ENCODE measurements at regions not wholly inside any gene's neighbourhood (a gene's known extent, or its start where the extent isn't known, plus 50 kb on each side); places are given as distances from the start of the nearest gene placed in this dataset.

DNA sequence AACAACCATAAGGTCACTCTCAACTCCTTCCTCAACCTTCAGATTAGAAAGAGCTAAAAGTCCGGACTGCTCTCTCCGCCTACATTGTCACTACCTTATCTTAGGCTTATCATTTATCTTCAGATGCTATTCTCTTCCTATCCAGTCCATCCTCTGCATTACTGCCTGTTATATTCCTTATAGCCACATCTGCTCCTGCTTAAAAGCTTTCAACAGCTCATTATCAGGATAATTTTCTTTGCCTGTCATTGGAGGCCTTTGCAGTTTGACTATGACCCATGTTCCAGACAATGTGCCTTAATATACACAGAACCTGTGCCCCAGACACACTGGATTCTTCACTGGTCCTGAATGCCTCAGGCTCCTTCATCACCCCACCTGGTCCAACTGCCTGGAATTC is 184.1 kb upstream of the SETMAR start:
- Histone ChIP-seq H3K27me3 (no peaks in the 10 kb centered on the region), H3K4me3 (no peak overlapping the region), H3K27ac (no peak overlapping the region), H3K36me3 (ENCODE audit: low read depth, missing control alignments) (no peaks in the 10 kb centered on the region), H3K4me1 (no peaks in the 10 kb centered on the region), H3K9me3 (no peaks in the 10 kb centered on the region)
- intact Hi-C loops (cut with DNase I; ENCODE audit: low total_unique reads), result no loop called here
- DNase-seq, result no peak
- TF ChIP-seq, protein P1, sequence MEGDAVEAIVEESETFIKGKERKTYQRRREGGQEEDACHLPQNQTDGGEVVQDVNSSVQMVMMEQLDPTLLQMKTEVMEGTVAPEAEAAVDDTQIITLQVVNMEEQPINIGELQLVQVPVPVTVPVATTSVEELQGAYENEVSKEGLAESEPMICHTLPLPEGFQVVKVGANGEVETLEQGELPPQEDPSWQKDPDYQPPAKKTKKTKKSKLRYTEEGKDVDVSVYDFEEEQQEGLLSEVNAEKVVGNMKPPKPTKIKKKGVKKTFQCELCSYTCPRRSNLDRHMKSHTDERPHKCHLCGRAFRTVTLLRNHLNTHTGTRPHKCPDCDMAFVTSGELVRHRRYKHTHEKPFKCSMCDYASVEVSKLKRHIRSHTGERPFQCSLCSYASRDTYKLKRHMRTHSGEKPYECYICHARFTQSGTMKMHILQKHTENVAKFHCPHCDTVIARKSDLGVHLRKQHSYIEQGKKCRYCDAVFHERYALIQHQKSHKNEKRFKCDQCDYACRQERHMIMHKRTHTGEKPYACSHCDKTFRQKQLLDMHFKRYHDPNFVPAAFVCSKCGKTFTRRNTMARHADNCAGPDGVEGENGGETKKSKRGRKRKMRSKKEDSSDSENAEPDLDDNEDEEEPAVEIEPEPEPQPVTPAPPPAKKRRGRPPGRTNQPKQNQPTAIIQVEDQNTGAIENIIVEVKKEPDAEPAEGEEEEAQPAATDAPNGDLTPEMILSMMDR (IDR thresholded peaks at IDR 0.05), result no peak
- no peak for TF ChIP-seq POLR2A (IDR thresholded peaks at IDR 0.05)
- 77 to 80% methylated on average over 2 of the region's 2 CpGs for WGBS, 2 donors

DNA sequence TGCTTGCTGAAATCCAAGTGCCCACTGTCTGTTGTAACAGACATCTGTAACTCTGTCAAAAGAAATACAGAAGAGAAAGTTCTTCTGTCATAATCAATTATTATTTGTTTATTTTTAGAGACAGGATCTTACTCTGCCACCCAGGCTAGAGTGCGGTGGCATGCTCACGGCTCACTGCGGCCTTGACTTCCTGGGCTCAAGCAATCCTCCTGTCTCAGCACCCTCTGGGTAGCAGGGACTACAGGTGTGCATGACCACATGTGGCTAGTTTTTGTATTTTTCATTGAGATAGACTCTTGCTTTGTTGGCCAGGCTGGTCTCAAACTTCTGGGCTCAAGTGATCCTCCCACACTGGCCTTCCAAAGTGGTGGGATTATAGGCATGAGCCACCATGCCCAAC is 177.6 kb upstream of the SETMAR start:
- Histone ChIP-seq H3K27ac (no peak overlapping the region), H3K27me3 (no peaks in the 10 kb centered on the region), H3K4me1 (no peaks in the 10 kb centered on the region), H3K36me3 (ENCODE audit: low read depth, missing control alignments) (no peaks in the 10 kb centered on the region), H3K4me3 (no peak overlapping the region), H3K9me3 (no peaks in the 10 kb centered on the region)
- no peak for DNase-seq
- 87 to 88% methylated on average over 3 of the region's 3 CpGs for WGBS, 2 donors
- no peak for TF ChIP-seq POLR2A (IDR thresholded peaks at IDR 0.05)
- TF ChIP-seq, protein P1 (IDR thresholded peaks at IDR 0.05), result no peak
- intact Hi-C loops (cut with DNase I; ENCODE audit: low total_unique reads), result no loop called here

DNA sequence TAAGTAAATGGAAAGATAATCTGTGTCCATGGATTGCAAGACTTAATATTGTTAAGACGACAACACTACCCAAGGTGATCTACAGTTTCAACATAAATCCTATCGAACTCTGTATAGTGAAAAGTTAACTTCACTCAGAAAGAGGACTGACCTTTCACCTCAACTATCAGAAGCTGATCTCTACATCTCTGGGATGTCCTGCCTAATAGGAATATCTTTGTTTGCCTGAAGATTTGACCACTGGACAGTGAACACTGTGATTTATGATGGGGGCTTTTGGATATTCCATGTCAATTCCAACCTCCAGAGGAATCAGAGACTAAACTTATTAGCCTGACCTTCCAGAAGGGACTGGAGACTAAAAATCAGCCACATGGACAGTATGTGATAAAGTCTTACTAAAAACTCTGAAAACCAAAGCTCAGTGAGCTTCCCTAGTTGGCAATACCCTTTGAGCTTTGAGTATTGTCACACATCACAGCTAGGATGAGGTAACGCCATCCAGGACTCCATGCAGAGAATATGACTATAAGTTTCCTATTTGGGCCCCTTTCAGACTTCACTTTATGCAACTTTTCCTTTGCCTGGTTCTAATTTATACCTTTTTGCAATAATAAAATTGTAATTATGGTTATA is 164.9 kb upstream of the SETMAR start:
- Histone ChIP-seq H3K27ac (no peak overlapping the region), H3K4me1 (no peaks in the 10 kb centered on the region), H3K9me3 (no peaks in the 10 kb centered on the region), H3K4me3 (no peak overlapping the region), H3K27me3 (no peaks in the 10 kb centered on the region), H3K36me3 (ENCODE audit: low read depth, missing control alignments) (no peaks in the 10 kb centered on the region)
- no peak for DNase-seq
- TF ChIP-seq, protein P1 (IDR thresholded peaks at IDR 0.05), result no peak
- TF ChIP-seq POLR2A (IDR thresholded peaks at IDR 0.05), result no peak
- intact Hi-C loops (cut with DNase I; ENCODE audit: low total_unique reads), result no loop called here
- 63 to 77% methylated on average over 3 of the region's 3 CpGs for WGBS, 2 donors

DNA sequence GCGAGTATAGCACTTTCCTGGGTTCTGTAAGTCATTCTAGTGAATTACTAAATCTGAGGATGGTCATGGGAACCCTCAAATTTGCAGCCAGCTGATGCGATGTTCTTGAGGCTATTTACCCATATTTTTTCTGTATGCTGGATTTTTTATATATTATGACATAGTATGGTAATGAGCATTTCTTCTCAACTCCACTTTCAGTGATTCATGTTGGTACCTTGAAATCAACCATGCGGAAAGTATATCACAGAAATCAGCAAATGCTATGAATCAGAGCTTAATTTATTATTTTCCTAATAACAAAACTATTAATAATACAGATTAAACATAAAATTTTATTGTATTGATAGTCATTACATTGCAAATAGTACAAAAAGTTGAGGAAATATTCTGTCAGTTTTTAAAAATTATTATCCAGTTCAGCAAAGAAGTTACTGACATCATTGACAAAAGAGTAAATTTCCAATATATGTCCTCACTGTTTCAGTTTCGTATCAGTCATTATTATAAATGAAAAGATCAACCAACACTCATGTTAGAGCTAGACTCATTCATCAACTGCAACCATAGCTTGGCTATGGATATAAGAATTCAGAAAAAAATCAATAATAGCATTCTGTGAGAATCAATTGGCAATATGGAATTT is 164.3 kb upstream of the SETMAR start:
- Histone ChIP-seq H3K9me3 (no peaks in the 10 kb centered on the region), H3K27me3 (no peaks in the 10 kb centered on the region), H3K36me3 (ENCODE audit: low read depth, missing control alignments) (no peaks in the 10 kb centered on the region), H3K4me3 (no peak overlapping the region), H3K27ac (no peak overlapping the region), H3K4me1 (no peaks in the 10 kb centered on the region)
- TF ChIP-seq, protein P1 (IDR thresholded peaks at IDR 0.05), result no peak
- TF ChIP-seq POLR2A (IDR thresholded peaks at IDR 0.05), result no peak
- no peak for DNase-seq
- WGBS, 2 donors, result 95% methylated on average over 4 of the region's 4 CpGs
- intact Hi-C loops (cut with DNase I; ENCODE audit: low total_unique reads), result no loop called here

Data from testis (tissue), 2 donors.